ENCODE measurements at regions not wholly inside any gene's neighbourhood (a gene's known extent, or its start where the extent isn't known, plus 50 kb on each side); places are given as distances from the start of the nearest gene placed in this dataset.

GRCh38 chr4:11564021-11564420 lies 135.3 kb upstream of the HS3ST1 start:
- DNase-seq (ENCODE audit: low read depth, low spot score) = no peak

- DNase-seq (ENCODE audit: low read depth, low spot score) = no peak
Measured at GRCh38 chr4:11549525-11549924, 120.8 kb upstream of the HS3ST1 start.

DNA sequence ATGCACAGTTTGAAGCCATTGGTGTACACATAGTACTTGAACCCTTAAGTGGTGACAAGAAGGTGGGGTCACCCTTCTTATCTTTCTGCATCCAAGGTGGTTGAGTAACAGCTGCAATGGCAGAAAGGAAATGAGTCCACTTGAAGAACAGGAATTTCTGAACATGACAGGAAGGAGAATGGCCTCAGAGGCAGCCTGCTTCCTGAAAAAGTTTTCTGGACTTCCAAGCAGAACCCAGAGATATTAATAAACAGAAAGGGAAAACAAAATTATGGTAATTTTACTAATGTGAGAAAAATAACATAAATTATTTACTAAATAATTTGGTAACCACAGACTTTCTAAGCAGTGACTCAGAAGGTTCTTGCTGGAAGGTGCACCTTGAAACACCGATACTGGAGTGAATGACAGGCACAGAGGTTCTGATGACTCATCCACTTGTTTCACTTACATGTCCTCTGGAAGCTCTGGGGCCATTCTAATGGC lies 119.9 kb upstream of the HS3ST1 start:
- peak; percentile 51 for DNase-seq (ENCODE audit: low read depth, low spot score)

- no peak for DNase-seq (ENCODE audit: low read depth, low spot score)
Measured at GRCh38 chr4:11546391-11547175, 117.9 kb upstream of the HS3ST1 start.

- DNase-seq (ENCODE audit: low read depth, low spot score) = no peak
Measured at GRCh38 chr4:11545651-11546050, 117.0 kb upstream of the HS3ST1 start.

DNA sequence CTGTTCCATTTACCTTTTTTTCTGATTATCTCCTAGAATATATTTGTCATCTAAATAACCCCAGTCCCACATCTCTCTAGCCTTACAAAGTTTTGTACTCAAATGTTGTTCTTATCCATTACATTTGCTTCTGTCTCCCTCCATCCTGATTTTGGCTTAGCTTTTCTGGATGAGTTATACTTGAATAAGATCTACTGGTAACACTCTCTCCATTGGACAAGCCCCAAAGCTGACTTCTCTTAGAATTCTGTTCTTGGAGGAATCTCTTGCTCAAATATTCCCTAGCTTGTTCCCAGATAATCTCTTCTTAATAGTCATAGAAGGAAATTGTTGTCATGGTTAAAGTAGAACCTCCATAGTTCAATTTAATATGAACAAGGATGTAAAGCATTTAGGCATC lies 115.5 kb upstream of the HS3ST1 start:
- DNase-seq (ENCODE audit: low read depth, low spot score) = no peak

DNA sequence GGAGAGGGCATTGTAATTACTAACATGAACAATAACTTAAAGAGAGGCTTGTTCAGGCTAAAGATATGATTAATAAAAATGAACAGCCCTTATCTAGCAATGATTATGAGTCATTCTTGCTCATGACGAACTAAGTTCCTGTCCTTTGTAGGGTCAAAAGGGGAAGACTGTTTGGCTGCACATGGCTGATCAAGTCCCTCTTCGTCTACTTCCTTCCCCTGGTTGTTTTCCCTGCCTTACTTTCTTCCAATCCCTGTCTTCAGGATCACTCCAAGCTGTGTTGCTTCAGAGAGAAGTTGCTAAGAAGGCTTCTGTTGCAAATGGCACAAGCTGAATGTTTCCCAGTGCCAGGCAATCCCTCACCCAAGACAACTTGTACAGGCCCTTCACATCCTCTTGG lies 115.0 kb upstream of the HS3ST1 start:
- DNase-seq (ENCODE audit: low read depth, low spot score) = peak; percentile 91

DNA sequence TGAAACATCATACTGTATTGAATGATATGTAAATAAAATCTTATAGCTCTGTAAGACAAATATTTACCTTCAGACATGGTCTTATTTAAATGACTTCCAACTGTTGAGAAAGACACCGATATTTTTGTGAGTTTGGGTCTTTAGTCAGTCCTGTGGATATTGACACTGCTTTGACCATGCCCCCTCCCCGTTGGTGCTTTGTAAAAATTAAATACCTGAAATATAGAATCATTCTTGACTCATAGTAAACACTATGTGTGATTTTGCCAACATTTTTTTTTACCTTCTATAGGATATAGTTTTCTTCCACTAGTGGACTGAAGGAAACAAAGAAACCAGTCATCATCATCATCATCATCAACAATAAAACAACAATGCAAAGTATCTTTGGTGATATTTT lies 114.3 kb upstream of the HS3ST1 start:
- no peak for DNase-seq (ENCODE audit: low read depth, low spot score)

DNA sequence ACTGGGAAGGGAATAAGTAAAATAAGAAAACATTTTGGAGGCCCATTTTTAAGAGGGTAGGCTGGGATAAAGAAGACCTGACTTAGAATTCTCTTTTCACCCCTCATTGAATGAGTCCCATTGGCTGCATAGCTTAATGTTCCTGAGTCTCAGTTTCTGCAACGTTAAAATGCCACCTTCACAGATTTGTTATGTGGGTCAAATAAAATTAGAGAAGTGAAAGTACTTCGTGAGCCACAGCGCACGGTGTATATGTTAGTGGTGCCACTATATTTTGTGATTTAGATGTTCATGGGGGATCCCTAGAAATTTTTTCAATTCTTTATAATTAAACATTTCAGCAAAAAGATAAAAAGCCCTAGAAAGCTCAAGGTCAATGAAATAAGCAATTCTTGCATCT lies 109.2 kb upstream of the HS3ST1 start:
- DNase-seq (ENCODE audit: low read depth, low spot score) = no peak

- no peak for DNase-seq (ENCODE audit: low read depth, low spot score)
Measured at GRCh38 chr4:11535333-11535732, 106.6 kb upstream of the HS3ST1 start.

DNA sequence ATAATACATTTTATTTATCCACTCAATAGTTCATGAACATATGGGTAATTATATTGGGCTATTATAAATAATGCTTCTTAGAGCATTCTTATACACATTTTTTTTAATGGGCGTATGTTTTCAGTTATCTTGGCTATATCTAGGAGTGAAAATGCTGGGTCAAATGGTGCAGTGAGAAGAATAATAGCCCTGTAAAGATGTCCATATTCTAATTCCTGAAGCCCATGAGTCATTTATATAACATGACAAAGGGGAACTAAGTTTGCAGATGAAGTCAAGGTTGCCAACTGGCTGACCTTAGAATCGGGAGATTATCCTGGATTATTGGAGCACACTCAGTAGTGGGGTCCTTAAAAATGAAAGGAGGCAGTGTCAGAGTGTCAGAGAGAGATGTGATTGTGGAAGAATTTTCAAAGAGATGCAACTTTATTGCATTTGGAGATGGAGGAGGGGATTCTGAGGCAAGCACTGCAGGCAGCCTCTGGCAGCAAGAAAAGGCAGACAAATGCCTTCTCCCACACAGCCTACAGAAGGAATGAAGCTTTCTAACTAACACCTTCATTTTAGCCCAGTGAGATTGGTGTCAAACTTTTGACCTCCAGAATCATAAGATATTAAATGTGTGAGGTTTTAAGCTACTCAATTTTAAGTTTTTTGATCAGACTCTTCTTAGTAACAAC lies 106.1 kb upstream of the HS3ST1 start:
- DNase-seq (ENCODE audit: low read depth, low spot score) = no peak

DNA sequence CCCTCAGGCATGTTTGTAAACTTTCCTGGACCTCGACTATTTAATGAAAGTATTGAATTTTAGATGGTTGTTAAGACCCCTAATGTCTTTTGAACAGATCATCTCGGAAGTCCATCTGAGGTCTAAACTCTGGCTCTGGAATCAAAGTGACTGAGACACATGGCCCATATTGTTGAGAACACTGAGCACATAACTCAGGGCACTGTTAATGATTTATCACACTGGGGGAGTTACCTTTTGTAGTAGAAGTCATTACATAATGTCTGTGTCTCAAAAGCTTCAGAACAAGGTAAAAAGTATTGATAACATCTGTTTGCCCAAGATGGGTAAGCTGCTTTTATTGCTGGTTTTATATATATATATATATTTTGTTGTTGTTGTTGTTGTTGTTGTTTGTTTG lies 103.4 kb upstream of the HS3ST1 start:
- no peak for DNase-seq (ENCODE audit: low read depth, low spot score)

GRCh38 chr4:11529625-11530201 lies 101.0 kb upstream of the HS3ST1 start:
- DNase-seq (ENCODE audit: low read depth, low spot score) = peak; percentile 58

DNA sequence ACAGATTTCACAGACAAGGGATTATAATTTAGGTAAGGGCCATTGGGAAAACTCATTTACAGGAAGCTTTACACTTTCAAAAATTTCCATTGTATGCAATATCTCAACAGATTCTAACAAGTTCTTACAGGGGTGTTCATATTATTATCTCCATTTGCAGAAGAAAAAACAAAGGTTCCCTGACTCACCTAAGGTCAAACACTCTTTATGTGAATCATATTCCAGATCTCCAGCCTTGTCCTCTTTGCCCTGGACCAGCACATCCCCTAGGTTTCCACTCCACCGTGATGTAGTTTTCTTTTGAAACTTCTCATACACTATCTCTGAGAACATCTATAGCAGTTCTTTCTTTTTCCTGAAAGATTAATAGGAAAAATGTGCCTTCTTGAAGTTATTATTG lies 96.4 kb upstream of the HS3ST1 start:
- no peak for DNase-seq (ENCODE audit: low read depth, low spot score)

GRCh38 chr4:11518754-11519153 lies 90.1 kb upstream of the HS3ST1 start:
- no peak for DNase-seq (ENCODE audit: low read depth, low spot score)

DNA sequence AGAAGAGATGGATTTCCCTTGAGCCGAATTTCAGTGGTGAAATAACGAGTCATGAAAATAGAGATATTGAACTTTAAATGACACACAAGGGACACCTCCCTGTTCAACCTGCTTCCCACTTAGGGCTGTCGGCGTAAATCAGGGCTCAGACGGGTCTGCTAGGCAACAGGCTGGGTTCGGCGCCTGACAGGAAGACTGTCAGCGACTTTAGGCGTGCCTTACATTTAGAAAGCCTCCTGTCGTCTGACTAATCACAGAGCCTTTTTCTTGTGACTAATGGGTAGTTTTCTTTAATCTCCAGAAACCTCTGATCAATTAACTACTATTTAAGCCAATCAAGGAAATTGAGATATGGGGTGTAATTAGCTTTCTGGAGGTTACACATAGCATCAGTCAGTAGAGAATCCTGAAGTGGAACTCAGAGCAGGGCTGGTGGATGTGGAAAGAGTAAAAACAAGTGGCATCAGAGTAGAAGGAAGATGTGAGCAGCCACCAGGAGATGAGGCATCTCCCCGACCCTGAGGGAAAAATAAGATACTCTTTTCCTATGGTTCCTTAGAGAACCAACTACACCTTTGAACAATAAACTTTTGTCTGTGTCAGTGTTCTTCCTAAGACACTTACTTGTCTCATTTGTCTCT lies 86.2 kb upstream of the HS3ST1 start:
- no peak for DNase-seq (ENCODE audit: low read depth, low spot score)

- DNase-seq (ENCODE audit: low read depth, low spot score) = no peak
Measured at GRCh38 chr4:11514003-11514402, 85.3 kb upstream of the HS3ST1 start.

DNA sequence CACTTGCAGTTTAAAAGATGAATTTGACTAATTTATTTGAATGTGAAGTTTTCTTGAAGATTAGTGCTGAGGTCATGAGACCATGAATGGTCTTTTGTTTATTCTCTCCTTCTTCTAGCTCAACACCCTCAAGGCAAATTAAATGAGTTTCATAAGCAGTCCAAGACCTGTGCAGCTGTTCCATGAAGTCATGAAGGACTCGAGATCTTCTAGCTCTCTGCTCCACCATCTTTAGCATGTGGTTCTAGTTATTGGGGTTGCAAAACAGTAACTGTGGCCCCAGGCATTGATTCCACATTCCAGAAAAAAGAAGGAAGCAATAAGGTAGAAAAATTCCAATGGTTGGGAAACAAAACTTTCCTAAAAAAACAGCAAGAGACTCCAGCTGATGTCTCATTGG lies 84.2 kb upstream of the HS3ST1 start:
- DNase-seq (ENCODE audit: low read depth, low spot score) = no peak

GRCh38 chr4:11511321-11511720 lies 82.6 kb upstream of the HS3ST1 start:
- DNase-seq (ENCODE audit: low read depth, low spot score) = no peak

GRCh38 chr4:11507920-11508319 lies 79.2 kb upstream of the HS3ST1 start:
- no peak for DNase-seq (ENCODE audit: low read depth, low spot score)

DNA sequence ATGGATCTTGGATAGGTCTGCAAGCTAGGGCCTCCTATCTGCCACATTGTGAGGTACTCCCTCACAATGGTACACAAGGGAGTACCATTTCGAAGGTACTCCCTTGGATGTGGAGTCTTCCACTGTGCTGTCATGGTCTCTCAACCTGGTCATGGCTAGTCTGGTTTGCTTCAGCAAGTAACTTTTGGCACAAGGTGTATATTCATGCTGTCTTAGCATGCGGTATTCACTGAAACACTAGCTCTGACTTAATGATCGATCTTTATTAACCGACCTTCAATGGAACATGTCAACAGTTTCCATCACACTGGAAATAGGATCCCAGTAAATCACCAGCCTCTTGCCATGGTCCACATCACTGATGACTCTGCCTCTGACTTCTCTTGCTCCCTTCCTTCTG lies 77.5 kb upstream of the HS3ST1 start:
- DNase-seq (ENCODE audit: low read depth, low spot score) = no peak
